ENCODE measurements at regions not wholly inside any gene's neighbourhood (a gene's known extent, or its start where the extent isn't known, plus 50 kb on each side); places are given as distances from the start of the nearest gene placed in this dataset.

- H3K4me1 ChIP-seq: no peaks in the 10 kb centered on the region
- no peak for ATAC-seq
Observed at GRCh38 chr11:127063241-127063640, 62.7 kb upstream of the KIRREL3 start.

GRCh38 chr11:127061947-127062346, 61.4 kb upstream of the KIRREL3 start:
- ATAC-seq (no peak), DNase-seq (no peak)
- intact Hi-C loops (cut with DNase I): no loop called here
- H3K27ac ChIP-seq: no peak overlapping the region
- H3K36me3 ChIP-seq: no peaks in the 10 kb centered on the region
- no peak overlapping the region for H3K4me3 ChIP-seq
- H3K27me3 ChIP-seq: no peaks in the 10 kb centered on the region
- H3K4me1 ChIP-seq: no peaks in the 10 kb centered on the region
- no peak for TF ChIP-seq CTCF (IDR thresholded peaks at IDR 0.05)
- H3K9me3 ChIP-seq: no peaks in the 10 kb centered on the region

More at GRCh38 chr11:127063241-127063640, 62.7 kb upstream of the KIRREL3 start:
- no peak overlapping the region for H3K27ac ChIP-seq
- no peaks in the 10 kb centered on the region for H3K27me3 ChIP-seq
- no peaks in the 10 kb centered on the region for H3K36me3 ChIP-seq
- DNase-seq: no peak
- no peak for TF ChIP-seq CTCF (IDR thresholded peaks at IDR 0.05)
- intact Hi-C loops (cut with DNase I): no loop called here
- H3K9me3 ChIP-seq: no peaks in the 10 kb centered on the region
- no peak overlapping the region for H3K4me3 ChIP-seq

- no peaks in the 10 kb centered on the region for H3K9me3 ChIP-seq
- no peak overlapping the region for H3K4me3 ChIP-seq
- no peak overlapping the region for H3K27ac ChIP-seq
- H3K4me1 ChIP-seq: no peaks in the 10 kb centered on the region
- DNase-seq (no peak), ATAC-seq (no peak)
- no peaks in the 10 kb centered on the region for H3K36me3 ChIP-seq
- intact Hi-C loops (cut with DNase I): no loop called here
- TF ChIP-seq CTCF (IDR thresholded peaks at IDR 0.05): no peak
- no peaks in the 10 kb centered on the region for H3K27me3 ChIP-seq
Observed at GRCh38 chr11:127059750-127060149, 59.2 kb upstream of the KIRREL3 start.

GRCh38 chr11:127059286-127059685, 58.7 kb upstream of the KIRREL3 start:
- Histone ChIP-seq H3K36me3 (no peaks in the 10 kb centered on the region), H3K4me1 (no peaks in the 10 kb centered on the region), H3K4me3 (no peak overlapping the region), H3K9me3 (no peaks in the 10 kb centered on the region), H3K27ac (no peak overlapping the region), H3K27me3 (no peaks in the 10 kb centered on the region)
- intact Hi-C loops (cut with DNase I): no loop called here
- ATAC-seq (no peak), DNase-seq (no peak)
- TF ChIP-seq CTCF (IDR thresholded peaks at IDR 0.05): no peak

- Histone ChIP-seq H3K27ac (no peak overlapping the region), H3K36me3 (no peaks in the 10 kb centered on the region), H3K9me3 (no peaks in the 10 kb centered on the region), H3K27me3 (no peaks in the 10 kb centered on the region), H3K4me1 (no peaks in the 10 kb centered on the region), H3K4me3 (no peak overlapping the region)
- intact Hi-C loops (cut with DNase I): no loop called here
- ATAC-seq: no peak
- no peak for DNase-seq
- no peak for TF ChIP-seq CTCF (IDR thresholded peaks at IDR 0.05)
Observed at GRCh38 chr11:127058524-127058923, 58.0 kb upstream of the KIRREL3 start.

- Histone ChIP-seq H3K9me3 (no peaks in the 10 kb centered on the region), H3K27me3 (no peaks in the 10 kb centered on the region), H3K4me1 (no peaks in the 10 kb centered on the region), H3K27ac (no peak overlapping the region), H3K36me3 (no peaks in the 10 kb centered on the region), H3K4me3 (no peak overlapping the region)
- TF ChIP-seq CTCF (IDR thresholded peaks at IDR 0.05): no peak
- no peak for DNase-seq
- ATAC-seq: no peak
- intact Hi-C loops (cut with DNase I): no loop called here
Observed at GRCh38 chr11:127057126-127057525, 56.6 kb upstream of the KIRREL3 start.
